ENCODE measurements at regions not wholly inside any gene's neighbourhood (a gene's known extent, or its start where the extent isn't known, plus 50 kb on each side); places are given as distances from the start of the nearest gene placed in this dataset.

DNA sequence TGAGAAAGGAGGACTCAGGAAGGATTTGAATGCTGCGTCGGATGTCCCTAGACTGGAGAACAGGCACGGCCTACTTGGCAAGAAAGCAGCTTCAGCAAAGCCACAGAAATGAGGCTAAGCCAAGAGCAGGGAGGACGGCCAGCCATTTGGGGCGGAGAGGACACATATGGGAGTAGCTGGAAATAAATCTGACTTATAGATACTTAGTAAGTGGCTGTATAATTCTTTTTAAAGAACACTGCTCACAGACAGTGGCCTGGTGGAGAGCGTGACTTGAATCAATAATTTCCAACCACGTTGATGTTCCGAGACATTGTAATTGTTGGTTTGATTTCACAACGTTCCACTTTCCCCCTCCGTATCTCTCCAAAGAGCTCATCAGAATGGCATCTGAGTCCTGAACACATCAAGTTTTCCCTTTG, 67.7 kb upstream of the JCAD start:
- no peaks in the 10 kb centered on the region for H3K36me3 Mint-ChIP-seq (ENCODE audit: insufficient read depth)
- H3K9me3 Mint-ChIP-seq (ENCODE audit: low read depth) = no peaks in the 10 kb centered on the region
- TF ChIP-seq CTCF (IDR thresholded peaks at IDR 0.05; ENCODE audit: unreplicated experiment) = no peak
- no peaks in the 10 kb centered on the region for H3K4me1 Mint-ChIP-seq (ENCODE audit: low read depth)
- no peak overlapping the region for H3K4me3 Mint-ChIP-seq (ENCODE audit: low read depth)
- H3K27ac Mint-ChIP-seq = no peak overlapping the region
- H3K27me3 Mint-ChIP-seq = no peaks in the 10 kb centered on the region
- DNase-seq (ENCODE audit: low spot score, unreplicated experiment) = no peak

DNA sequence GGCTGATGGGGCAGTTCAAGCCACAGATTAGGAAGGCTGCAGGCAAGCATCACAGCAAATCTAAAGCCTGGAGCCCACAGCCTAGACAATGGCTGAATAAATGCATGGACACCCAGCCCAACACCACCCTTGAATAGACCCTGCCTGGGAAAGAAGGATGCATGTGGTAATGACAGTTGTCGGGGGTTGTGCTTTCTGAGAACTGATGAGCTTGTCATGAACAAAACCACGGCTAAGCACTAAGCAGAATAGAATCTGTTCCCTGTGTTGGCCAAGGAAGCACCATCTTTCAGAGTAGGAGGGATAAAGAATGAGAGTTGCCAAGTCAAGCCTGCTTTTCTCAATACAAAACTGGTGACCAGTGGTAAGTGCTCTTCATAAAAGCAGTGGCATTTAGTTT, 66.1 kb upstream of the JCAD start:
- Mint-ChIP-seq H3K36me3 (ENCODE audit: insufficient read depth) (no peaks in the 10 kb centered on the region), H3K4me3 (ENCODE audit: low read depth) (no peak overlapping the region)
- no peak for DNase-seq (ENCODE audit: low spot score, unreplicated experiment)

DNA sequence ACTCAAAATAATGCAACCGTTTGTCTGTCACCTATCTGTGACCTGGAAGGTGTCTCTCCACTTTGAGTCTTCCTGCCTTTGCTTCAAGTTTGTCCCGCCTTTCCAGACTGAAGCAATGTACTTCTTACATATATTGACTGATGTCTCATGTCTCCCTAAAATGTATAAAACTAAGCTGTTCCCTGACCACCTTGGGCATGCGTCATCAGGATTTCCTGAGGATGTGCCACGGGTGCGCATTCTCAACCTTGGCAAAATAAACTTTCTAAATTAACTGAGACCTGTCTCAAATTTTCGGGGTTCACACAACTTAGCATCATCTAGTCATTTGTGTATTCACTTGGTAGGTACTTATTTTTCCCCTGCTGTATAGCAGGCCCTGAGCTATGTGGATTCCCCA, 65.3 kb upstream of the JCAD start:
- H3K4me3 Mint-ChIP-seq (ENCODE audit: low read depth) = no peak overlapping the region

More for the DNA sequence above, 66.1 kb upstream of the JCAD start:
- TF ChIP-seq CTCF (IDR thresholded peaks at IDR 0.05; ENCODE audit: unreplicated experiment) = no peak
- H3K9me3 Mint-ChIP-seq (ENCODE audit: low read depth) = no peaks in the 10 kb centered on the region
- H3K4me1 Mint-ChIP-seq (ENCODE audit: low read depth) = no peaks in the 10 kb centered on the region
- H3K27me3 Mint-ChIP-seq = no peaks in the 10 kb centered on the region
- H3K27ac Mint-ChIP-seq = no peak overlapping the region

GRCh38 chr10:30121401-30121800, 62.0 kb upstream of the JCAD start:
- Mint-ChIP-seq H3K9me3 (ENCODE audit: low read depth) (no peaks in the 10 kb centered on the region), H3K27me3 (no peaks in the 10 kb centered on the region), H3K4me1 (ENCODE audit: low read depth) (no peaks in the 10 kb centered on the region), H3K4me3 (ENCODE audit: low read depth) (no peak overlapping the region), H3K27ac (no peak overlapping the region), H3K36me3 (ENCODE audit: insufficient read depth) (no peaks in the 10 kb centered on the region)
- TF ChIP-seq CTCF (IDR thresholded peaks at IDR 0.05; ENCODE audit: unreplicated experiment) = no peak
- no peak for DNase-seq (ENCODE audit: low spot score, unreplicated experiment)

More for the DNA sequence above, 65.3 kb upstream of the JCAD start:
- Mint-ChIP-seq H3K36me3 (ENCODE audit: insufficient read depth) (no peaks in the 10 kb centered on the region), H3K27ac (no peak overlapping the region), H3K9me3 (ENCODE audit: low read depth) (no peaks in the 10 kb centered on the region), H3K4me1 (ENCODE audit: low read depth) (no peaks in the 10 kb centered on the region), H3K27me3 (no peaks in the 10 kb centered on the region)
- no peak for DNase-seq (ENCODE audit: low spot score, unreplicated experiment)
- TF ChIP-seq CTCF (IDR thresholded peaks at IDR 0.05; ENCODE audit: unreplicated experiment) = no peak

DNA sequence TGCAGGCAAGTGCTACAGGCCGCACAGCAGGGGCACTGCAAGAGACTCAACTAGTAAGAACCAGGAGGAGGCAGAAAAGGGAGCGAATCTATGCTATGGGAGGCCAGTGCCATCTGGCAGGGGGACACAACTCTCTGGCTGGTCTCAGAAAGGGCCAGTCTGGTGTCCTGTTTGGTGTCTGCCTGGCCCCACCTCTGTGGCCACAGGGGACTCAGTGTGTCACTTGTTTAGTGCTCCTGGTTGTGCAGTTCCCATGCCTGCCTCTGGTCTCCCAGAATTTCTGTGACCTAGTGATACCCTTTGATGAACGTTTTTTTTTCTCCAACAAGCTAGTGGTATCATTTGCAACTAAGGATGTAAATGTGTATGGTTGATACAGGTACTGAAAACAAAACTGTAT, 59.2 kb upstream of the JCAD start:
- Mint-ChIP-seq H3K9me3 (ENCODE audit: low read depth) (no peaks in the 10 kb centered on the region), H3K27ac (no peak overlapping the region), H3K4me3 (ENCODE audit: low read depth) (no peak overlapping the region), H3K27me3 (peaks cover 9% of the 10 kb centered on the region), H3K4me1 (ENCODE audit: low read depth) (peaks cover 12% of the 10 kb centered on the region), H3K36me3 (ENCODE audit: insufficient read depth) (no peaks in the 10 kb centered on the region)
- no peak for DNase-seq (ENCODE audit: low spot score, unreplicated experiment)
- no peak for TF ChIP-seq CTCF (IDR thresholded peaks at IDR 0.05; ENCODE audit: unreplicated experiment)
